Tibial nerve (tissue), 3 donors: ENCODE measurements at regions not wholly inside any gene's neighbourhood (a gene's known extent, or its start where the extent isn't known, plus 50 kb on each side); places are given as distances from the start of the nearest gene placed in this dataset.

Experiments used
- POLR2A ChIP-seq, 2 donors: fragments of 450-650 bp; IDR thresholded peaks; one replicate each; pipeline ENCODE4 v1.6.1; 2017; ENCODE audit warnings: antibody characterized with exemption in 2 of 2, mild to moderate bottlenecking in 2 of 2, moderate library complexity in 2 of 2
- TF ChIP-seq, protein P1 (sequence below), 5 experiments: fragments of 200-600 bp in 3 of 5; fragments of 450-650 bp in 2 of 5; sonication (generic) in 3 of 5; IDR thresholded peaks; one replicate each; pipeline ENCODE4 v1.5.1; 2016 to 2019; ENCODE audit warnings: antibody characterized with exemption in 5 of 5, mild to moderate bottlenecking in 3 of 5, moderate library complexity in 2 of 5

DNA sequence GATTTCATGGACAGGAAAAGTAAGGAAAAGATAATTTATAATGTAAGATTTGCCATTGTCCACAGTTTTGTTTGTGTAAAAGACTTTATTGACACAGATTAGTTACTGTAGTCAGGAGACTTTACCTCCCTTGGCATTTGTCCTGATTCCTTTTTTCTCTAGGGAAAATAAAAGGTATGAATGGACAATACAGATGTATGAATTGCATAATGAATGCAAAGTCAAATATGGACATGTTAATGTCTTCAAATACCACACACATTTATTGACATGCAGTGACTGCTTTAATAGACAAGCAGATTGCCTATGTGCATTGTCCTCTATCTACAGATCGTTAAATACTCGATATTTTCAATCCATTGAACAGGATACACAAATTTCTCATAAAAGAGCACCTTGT lies 999.7 kb upstream of the SEL1L start:
- TF ChIP-seq, protein P1, sequence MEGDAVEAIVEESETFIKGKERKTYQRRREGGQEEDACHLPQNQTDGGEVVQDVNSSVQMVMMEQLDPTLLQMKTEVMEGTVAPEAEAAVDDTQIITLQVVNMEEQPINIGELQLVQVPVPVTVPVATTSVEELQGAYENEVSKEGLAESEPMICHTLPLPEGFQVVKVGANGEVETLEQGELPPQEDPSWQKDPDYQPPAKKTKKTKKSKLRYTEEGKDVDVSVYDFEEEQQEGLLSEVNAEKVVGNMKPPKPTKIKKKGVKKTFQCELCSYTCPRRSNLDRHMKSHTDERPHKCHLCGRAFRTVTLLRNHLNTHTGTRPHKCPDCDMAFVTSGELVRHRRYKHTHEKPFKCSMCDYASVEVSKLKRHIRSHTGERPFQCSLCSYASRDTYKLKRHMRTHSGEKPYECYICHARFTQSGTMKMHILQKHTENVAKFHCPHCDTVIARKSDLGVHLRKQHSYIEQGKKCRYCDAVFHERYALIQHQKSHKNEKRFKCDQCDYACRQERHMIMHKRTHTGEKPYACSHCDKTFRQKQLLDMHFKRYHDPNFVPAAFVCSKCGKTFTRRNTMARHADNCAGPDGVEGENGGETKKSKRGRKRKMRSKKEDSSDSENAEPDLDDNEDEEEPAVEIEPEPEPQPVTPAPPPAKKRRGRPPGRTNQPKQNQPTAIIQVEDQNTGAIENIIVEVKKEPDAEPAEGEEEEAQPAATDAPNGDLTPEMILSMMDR (IDR thresholded peaks at IDR 0.05), result no peak
- TF ChIP-seq POLR2A (IDR thresholded peaks at IDR 0.05), result no peak
